NCI-H187 treated with DMSO at 0.1 percent for 48 hours (cell line): ENCODE measurements at regions not wholly inside any gene's neighbourhood (a gene's known extent, or its start where the extent isn't known, plus 50 kb on each side); places are given as distances from the start of the nearest gene placed in this dataset.

ENCODE experiments used
- DNase-seq: peaks from one replicate; lab custom pipeline; 2025; lab: John Stamatoyannopoulos, UW

DNA sequence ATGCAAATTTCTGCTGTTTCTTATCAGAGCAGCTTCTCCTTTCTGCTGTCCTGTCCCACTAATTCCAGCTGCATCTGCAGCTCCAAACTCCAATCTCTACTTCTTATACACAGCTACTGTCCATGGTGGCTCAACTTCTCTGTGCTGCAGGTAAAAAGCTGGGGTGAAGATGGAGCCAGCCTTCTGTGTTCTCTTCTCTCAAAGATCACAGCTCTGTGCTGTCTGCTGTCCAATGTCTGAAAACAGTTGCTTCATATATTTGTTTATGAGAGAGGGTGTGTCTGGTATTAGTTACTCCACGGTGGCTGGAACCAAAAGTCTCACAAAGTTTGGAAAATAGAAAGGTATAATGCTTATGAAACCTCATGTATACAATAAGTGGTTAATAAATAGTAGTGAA lies 445.8 kb upstream of the TBX3 start:
- no peak for DNase-seq

DNA sequence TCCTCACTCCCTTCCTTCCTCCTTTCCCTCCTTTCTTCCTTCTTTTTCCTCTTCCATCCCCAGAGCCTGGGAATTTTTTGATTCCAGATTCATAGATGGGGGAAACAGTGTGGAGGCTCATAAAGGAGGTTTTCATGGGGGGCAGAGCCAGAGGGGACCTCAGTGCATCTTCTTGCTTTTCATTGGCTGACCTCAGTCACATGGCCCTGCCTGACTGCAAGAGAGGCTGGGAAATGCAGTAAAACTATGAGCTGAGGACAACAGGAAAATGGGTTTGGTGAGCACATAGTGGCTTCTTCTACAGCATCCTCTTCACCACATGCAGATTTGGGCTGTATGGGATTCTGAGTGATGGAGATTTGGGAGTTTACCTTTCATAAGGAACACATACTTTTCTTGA lies 437.1 kb upstream of the TBX3 start:
- DNase-seq = no peak

DNA sequence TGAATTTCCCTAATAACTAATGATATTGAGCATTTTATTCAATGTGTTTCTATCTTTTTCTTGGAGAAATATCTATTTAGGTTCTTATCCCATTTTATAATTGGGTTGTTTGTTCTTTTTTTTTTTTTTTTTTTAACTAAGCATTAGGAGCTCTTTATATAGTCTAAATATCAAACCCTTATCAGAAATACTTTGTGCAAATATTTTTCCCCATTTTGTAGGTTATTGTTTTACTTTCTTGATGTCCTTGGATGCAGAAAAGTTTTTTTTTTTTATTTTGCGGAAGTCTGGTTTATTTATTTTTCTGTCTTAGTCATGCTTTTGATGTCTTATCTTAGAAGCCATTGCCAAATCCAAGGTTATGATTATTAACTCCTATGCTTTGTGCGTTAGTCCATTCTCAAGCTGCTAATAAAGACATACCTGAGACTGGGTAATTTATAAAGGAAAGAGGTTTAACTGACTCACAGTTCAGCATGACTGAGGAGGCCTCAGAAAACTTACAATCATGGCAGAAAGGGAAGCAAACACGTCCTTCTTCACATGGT lies 434.3 kb upstream of the TBX3 start:
- no peak for DNase-seq

DNA sequence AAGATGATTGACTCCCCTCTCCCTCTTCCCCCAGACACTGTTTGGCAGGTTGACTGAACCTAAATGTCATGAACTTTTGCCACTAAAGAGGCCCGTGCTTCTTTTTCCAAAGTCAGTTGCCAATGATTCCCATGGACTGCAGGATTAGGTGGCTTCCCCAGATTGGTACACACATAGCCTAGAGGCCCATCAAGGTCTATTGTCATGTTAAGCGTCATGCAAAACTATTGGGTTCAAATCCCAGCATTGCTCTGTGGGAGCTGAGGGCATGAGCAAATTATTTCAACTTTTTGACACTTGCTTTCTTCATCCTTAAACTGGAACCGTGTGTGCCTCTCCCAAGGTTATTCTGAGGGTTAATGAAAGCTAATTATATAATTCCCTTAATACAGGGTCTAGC lies 430.2 kb upstream of the TBX3 start:
- DNase-seq = no peak

DNA sequence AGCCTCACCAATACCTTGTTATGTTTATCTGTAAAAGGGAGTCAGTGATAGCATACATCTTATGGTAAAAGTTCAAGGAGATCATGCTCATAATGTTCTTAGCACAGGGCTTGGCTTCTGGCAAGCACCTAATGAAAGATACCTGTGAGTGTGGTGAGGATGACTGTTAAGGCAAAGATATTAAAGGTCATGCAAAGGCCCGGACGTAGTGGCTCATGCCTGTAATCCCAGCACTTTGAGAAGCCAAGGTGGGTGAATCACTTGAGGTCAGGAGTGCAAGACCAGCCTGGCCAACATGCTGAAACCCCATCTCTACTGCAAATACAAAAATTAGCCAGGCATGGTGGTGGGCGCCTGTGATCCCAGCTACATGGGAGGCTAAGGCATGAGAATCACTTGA lies 425.9 kb upstream of the TBX3 start:
- DNase-seq = no peak

DNA sequence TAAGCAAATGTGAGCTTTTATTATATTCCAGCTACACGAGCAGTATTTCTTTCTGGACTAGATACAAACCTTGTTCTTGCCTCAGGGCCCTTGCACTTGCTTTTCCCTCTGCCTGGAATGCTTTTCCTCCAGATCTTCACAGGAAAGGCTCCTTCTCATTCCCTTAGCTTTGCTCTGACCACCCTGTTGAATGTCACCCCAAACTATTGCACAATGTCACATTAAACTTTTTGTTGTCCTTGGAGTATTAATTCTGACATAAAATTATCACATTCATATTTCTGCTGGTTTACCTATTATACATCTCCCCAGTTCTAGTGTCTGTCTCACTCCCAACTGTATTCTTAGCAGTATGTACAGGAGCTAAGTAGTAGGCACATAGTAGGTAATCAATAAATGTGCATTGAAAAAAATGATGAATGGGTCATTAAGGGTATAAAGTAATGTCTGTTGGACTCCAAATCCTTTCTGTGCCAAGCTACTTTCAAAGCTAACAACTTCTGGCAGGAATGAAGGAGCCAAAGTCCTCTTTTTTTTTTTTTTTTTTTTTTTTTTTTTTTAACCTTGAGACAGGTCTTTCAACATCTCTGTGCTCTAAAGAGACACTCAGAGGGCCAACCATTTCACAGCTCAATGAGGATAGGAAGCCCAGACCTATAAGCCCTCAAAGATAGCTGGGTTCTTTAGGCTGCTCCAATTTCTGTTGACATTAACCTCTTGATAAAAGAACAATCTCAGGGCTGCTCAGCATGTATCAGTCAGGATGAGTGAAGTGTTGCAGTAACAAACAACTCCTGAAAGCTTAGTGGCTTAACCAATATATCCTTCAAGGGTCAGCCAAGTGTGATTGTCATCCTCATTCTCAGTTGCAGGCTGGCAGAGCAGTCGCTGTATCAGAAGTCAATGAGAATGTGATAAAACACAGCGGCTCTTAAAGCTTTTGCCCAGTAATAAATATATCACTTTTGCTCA lies 424.4 kb upstream of the TBX3 start:
- no peak for DNase-seq

DNA sequence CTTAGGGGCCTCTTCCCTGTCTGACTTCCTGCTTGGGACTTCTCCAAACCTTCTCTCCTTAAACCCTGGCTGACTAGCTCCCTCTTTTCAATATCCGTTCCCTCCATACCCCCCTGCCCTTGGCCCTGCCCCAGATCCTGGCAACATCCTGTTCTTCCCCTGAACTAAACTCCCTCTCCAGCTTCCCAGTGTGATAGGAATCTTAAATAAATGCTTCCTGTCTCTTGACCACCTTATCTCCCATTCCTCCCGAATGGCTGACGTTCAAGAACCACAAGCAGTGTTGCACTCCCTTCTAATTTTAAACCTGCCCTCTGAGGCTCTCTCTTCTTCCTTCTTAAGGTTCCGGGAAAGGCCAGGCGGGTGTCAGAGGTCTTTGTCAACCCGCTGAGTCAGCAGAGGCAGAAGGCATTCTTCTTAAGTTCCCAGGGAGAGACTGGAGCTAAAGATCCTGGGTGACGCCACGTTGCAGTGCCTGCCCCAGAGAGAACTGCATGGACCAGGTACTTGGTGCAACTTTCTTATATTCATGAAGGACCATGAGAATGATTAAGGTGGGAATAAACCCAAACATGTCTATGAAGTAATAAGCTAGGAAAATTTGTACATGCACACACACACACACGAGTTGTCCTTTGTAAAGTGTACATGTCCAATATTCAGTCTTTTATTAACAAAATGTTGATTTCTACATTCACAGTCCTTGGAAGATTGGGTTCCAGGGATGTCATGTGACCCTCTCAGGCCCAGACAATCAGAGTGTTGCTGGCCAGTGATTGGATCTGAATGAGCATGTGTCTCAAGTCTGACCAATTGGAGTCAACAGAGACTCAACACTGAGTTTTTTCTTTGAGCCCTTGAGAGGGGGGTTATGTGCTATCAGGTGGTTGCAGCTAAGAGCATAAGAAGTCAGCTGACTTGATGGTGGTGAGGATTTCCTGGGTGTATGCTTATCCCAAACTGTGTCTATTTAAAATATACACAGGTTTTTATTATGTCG lies 420.2 kb upstream of the TBX3 start:
- no peak for DNase-seq

DNA sequence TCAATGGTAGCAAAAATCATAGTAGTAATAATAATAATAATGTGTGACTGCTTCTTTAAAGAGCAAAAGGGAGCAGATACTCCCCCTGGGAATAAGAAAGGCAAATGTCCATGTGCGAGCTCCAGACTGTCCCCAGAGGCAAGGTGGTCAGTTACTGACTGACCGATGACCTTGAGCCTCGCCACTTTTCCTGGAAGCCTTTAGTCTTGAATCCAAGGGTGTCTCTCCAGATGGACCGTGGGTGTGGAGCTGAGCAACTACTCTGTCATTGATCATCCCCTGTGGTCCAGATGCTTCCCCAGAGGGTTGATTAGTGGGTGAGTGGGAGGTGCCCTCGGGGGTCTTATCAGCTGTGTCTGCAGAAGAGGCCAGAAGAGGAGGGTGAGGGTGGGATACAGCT lies 418.5 kb upstream of the TBX3 start:
- DNase-seq = no peak

DNA sequence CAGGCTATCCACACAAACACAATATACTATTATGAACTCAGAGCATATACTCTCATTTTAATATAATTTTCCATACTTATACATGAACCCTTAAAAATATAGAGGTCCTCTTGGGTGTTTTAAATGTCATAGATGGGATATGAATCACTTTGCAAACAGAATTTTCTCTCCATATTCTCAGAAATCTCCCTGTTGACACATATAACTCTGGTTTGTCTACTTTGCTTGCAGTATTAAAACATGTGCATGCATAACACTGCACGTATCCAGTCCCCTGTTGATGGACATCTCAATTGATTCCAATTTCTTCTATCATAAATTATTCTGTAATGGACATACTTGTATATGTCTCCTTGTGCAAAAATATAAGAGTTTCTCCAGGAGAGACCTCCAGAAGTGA lies 417.5 kb upstream of the TBX3 start:
- no peak for DNase-seq

DNA sequence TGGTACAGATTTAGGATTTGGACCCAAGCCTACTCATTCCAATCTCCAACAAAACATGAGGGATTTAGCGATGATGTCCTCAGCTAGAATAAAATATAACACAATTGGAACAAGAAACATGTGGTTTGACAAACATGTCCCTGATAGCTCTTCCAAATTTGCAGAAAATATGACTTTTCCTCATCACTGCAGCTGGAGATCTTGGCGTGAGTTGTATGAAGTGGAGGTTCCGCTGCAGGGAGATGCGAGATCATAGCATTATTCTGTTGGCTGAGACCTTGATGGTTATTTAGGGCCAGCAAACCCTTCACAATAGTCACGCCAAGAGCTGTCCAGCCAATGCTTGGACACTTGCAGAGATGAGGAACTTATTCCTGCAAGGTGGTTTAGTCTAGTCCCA lies 413.4 kb upstream of the TBX3 start:
- no peak for DNase-seq

DNA sequence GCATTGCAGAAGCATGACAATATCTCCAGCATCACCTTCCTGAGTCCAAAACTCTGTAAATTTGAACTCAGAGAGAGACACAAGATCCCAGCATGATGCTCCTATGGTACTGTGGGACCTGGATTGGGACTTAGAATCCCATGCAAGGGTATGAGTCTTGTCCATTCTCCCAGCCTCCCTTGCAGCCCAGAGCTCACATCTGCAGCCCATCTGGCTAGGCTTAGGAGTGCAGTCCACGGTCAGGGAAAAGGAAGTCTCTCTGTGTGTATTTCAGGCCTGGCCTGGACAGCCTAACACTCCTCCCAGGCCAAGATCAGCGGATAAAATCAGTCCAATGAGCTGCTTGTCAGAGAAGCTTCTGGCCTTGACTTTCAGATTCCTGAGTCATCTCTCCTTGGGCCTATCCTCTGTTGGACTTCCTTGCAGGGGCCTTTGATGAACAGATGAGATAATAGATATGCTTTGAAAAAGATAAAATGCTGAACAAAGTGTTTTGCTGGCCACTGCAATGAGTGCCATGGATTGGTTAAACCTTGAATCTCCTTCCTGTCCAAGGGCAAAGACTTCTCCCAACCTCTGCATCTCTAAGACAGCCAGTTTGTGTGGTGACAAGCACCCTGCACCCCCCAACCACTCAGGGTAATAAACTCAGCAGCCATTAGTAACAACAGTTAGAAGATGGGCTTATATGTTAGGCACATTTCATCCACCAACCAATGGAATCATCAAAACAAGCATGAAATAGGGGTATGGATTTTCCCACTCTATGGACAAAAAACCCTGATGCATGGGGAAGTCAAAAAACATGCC lies 412.8 kb upstream of the TBX3 start:
- DNase-seq = no peak

DNA sequence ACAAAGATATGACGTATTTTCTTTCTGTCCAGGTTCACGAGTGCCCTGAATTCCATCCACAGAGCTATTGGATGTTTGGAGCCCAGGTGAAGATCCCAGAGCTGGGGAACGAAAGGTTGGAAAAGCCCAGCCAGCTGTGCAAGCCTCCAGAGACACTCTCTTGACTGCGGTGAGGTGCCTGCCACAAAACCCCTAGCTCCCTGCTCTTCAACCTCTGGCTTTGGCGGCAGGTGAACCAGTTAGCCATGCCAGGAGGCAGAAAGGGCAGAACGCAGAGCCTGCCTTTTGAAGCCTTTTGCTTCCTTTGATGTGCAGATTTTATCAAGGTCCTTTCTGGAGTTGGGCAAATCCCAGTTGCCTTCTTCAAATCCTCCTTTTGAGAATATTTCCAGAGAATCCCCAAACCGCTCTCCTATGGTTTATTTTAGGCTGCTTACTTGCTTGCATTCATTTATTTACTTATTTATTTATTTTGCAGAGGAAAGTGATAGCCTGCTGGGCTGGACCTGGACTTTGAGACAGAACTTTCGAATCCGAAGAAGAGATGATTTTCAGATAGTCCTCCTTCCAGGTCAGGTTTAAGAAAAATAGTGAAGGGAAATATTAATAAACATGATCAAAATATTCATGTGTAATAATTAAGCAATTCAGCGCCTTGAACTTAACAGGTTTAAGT lies 411.2 kb upstream of the TBX3 start:
- DNase-seq = no peak

DNA sequence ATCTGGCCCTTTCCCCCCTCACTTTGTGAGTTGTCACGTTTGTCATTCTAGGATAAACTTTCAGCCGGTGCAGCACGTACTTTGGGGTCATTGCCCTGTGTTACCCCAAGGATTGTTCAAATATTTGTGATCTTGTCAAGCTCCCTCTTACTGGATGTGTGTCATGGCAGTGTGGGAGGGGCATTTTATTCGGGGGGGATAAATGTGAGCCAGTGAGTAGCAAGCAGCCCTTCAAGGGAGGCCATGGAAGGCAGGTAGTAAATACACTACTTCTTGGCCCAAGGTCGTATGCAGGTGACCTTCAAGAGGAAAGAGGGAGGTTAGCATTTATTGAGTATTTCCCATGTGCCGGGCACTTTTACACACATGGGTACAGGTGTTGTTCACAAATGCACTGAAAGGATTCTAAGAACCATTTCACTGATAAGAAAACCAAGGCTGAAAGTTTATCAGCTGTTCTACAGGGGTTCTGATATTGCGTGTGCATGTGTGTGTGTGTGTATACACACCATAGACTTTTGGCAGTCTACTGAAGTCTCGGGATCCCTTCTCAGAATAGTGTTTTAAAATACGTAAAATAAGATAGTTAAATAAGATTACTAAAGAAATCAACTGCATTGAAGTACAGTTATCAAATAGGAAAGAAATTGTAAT lies 410.3 kb upstream of the TBX3 start:
- DNase-seq = no peak

DNA sequence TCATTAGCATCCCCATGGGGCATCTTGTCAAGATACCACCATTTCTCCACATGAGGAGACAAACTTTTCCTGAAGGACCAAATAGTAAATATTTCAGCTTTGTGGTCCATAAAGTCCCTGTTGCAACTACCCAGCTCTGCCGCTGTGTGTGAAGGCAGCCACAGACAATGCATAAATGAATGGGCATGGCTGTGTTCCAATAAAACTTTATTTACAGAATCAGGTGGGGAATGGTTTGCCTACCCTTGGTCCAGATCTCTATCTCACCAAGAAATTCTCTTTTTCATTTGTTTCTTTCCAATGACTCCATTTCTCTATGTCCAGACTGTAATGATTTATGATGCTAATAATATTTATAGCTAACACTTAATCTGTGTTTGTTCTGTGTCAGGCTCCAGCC lies 409.3 kb upstream of the TBX3 start:
- no peak for DNase-seq

DNA sequence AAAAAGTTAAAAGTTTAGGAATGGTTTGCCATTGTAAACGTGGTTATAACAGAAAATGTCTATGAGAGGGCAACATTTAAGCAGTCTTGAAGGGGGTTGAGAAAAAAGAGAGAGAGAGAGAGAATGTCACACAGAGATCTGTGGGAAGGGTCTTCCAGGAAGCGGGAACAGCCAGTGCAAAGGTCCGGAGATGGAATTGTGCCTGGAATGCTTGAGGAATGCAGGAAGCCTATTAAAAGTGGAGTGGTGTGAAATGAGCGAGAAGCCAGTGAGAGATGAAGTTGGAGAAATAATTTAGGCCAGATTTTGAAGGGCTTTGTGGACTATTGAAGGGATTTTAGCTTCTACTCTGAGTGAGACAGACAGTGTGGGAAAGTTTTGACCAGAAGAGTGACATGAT lies 406.8 kb upstream of the TBX3 start:
- DNase-seq = no peak

DNA sequence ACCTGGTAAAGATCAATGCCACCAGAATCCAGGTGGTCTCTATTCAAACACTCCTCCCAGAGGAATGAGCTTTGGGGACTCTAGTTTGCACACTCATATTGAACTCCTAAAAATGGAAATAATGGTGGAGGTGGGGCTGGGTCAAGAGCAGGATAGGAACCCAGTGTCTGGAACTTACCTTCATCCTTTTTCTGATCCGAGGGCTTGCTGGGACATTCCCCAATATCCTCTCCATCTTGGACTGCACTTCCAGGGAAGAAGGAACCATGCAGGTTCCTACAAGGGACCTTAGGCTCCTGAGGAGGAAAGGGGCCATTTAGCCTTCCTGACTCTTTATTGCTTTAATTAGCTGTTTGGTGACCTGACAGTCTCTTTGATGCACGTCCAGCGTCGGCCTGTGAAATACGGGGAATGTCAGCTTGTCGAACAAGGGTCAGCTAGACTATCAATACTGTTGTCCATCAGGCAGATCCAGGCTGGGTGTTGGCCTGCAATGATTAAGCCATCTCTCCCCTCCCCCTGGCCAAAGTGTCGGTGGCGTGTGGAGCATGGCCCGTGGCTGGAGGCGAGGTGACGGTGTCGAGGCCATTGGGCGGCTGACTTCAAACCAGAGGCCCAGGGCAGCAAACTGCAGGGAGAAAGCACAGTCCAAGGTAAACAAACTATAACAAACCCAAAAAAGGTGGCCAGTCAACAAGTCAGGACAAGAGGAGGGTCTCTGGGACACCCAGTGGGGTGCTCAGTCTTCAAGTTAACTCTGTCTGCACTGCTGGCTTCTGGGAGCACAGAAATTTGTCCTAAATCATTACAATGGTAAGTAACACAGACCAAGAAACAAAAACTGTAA lies 405.2 kb upstream of the TBX3 start:
- no peak for DNase-seq

DNA sequence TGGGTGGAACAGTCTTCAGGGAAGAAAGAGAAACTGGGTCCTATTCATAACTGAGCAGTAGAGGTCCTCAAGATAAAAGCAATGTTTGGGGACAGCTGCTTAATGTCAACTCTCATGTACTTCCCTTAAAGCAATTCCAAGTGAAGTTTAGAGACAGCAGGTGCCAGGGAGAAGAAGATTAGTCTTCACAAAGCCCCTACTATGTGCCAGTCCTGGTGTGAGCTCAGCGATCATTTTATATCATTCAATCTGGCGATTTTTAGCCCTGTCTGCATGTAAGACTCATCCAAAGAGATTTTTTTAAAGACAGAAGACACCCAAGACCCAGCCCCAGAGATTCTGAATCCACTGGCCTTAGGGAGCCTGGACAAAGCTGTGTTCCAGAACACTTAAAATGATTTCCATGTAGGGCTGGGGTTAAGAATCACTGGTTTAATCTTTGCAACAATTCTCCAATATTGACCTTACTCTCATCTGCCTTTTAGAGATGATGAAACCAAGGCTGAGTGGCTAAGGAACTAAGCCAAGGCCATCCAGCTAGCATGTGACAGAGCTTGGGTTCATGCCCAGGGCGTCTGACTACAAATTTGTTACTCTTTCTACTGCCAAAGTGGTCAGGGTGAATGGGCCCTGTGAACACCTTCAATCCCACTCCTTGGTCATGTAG lies 404.5 kb upstream of the TBX3 start:
- no peak for DNase-seq

DNA sequence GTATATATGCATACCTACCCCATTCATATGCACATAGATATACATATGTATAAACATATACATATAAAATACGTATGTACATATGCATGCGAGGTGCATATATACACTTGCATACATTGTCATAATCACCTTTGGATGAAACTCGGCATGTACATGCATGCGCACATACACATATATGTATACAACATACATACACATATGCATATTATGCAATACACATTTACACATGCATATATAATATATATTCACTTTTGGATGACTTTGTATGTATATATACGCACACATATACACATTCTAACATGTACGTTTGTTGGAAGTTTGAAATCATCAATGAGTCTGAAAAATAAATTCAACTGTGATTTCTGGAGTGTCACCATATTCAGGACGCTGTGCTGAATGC lies 401.6 kb upstream of the TBX3 start:
- DNase-seq = no peak

DNA sequence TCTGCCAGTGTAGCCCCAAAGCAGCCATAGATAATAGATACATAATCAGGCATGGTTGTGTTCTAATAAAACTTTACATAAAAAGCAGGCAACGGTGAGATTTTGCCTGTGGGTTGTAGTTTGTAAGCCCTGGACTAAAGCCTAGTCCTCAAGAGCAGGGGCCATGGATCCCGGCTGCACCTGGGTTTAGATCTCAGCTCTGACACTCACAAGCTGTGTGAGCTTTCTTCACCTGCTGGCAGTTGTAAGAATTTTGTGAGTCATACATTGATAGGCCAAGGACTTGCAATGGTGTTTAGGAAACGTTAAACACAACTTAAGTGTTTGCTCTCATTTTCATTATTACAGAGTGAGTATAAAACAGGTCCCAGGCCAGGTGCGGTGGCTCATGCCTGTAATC lies 395.8 kb upstream of the TBX3 start:
- DNase-seq = no peak
